GM21367 (cell line): ENCODE measurements at regions not wholly inside any gene's neighbourhood (a gene's known extent, or its start where the extent isn't known, plus 50 kb on each side); places are given as distances from the start of the nearest gene placed in this dataset.
"Not testable (repeated sequence)": the region's sequence is repeated elsewhere in the genome, so short reads cannot be mapped to it uniquely, and the experiment has no call there.

ENCODE experiments used
- ATAC-seq: cut with Tn5 transposase; IDR thresholded peaks from one replicate; pipeline ENCODE4 v1.9.1; 2021; ENCODE audit not compliant: unreplicated experiment

DNA sequence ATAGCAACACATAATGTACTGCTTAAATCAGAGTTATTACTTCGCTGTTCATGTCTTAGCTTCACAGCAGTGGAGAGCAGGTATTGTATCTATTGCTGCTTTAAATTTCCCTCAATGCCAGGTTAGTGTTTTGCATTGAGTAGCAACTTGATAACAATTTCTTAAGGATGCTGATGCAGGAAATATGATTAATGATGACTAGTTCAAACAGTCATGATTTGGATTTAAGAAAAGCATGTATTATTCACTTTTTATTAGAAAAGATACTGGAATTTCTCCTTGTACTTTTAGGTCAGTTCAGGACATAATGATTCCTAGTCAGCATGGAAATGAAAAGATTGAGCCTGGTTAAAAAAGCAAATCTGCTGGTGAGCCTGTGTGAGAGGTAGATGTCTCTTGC is 67.2 kb upstream of the ARHGAP29 start:
- no peak for ATAC-seq

DNA sequence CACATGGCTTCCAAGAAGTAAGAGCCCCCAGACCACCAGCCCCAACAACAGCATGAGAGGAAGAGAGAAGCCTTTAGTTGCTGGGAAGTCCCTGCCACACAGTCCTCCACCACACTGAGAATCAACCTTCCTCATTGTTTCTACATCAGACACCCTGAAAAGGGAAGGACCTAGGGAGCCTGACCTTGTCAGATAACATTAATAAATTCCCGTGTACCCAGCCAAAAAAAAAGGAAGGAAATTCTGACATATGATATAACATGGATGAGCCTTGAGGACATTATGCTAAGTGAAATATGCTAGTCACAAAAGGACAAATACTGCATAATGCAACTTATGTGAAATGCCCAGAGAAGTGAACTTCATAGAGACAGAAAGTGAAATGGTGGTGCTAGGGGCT is 65.6 kb upstream of the ARHGAP29 start:
- ATAC-seq = no peak

DNA sequence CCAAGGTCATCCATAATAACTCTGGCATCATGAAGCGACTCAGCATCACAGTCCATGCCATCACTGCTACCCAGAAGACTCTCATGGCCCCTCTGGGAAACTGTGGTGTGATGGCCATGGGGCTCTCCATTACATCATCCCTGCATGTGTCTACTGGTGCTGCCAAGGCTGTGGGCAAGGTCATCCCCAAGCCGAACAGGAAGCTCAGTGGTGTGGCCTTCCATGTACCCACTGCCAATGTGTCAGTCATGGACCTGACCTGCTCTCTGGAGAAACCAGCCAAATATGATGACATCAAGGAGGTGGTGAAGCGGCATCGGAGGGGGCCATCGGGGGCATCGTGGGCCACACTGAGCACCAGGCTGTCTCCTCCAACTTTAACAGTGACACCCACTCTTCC is 65.1 kb upstream of the ARHGAP29 start:
- ATAC-seq = no peak

- ATAC-seq = no peak
Measured at GRCh38 chr1:94301186-94301585, 63.8 kb upstream of the ARHGAP29 start.

DNA sequence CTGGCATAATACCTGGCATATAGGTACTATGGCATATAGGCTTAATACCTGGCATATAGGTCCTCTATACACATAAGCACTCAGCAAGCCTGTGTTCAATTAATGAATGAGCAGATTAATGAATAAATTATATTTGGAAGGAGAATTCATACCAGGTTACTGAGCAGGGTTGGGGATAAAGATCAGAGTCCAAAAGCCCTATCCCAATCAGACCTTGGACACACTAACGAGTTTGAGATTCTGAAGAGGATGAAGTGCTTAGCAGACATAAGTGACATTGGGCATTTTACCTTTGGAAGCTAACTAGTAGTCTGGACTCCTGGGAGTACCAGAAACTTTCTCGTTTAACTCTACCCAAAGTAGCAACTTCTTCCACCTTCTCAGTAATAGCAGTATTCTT is 63.3 kb upstream of the ARHGAP29 start:
- no peak for ATAC-seq

- ATAC-seq = no peak
Measured at GRCh38 chr1:94299627-94300553, 62.5 kb upstream of the ARHGAP29 start.

DNA sequence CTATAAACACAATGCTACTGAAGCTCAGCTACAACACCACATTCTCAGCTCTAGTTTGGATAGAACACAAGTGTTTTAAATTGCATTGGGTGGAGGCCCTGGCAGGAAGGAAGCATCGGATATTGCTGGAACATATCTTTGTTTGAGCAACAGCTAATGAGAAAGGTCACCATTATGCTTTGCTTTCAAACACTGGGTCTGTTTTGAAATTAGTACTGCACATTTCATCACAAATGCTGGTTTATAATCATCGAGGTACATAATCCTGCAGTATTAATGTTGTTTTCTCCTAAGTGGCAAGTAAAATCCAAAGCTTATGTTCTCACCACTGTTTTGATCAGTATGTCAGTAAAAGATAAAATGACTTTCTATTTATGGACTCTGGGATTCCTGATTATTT is 61.5 kb upstream of the ARHGAP29 start:
- no peak for ATAC-seq

- no peak for ATAC-seq
Measured at GRCh38 chr1:94296018-94296417, 58.6 kb upstream of the ARHGAP29 start.

DNA sequence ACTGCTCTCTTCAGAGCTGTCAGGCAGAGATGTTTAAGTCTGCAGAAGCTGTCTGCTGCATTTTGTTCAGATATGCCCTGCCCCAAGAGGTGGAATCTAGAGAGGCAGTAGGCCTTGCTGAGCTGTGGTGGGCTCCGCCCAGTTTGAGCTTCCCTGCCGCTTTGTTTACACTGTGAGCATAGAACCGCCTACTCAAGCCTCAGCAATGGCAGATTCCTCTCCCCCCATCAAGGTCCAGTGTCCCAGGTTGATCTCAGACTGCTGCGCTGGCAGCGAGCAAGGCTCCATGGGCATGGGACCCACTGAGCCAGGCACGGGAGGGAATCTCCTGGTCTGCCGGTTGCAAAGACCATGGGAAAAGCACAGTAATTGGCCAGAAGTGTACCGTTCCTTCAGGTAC is 55.6 kb upstream of the ARHGAP29 start:
- ATAC-seq = not testable (repeated sequence)

- not testable (repeated sequence) for ATAC-seq
Measured at GRCh38 chr1:94289244-94289643, 51.9 kb upstream of the ARHGAP29 start.
